Fibroblast of mammary gland (primary cell): ENCODE measurements at regions not wholly inside any gene's neighbourhood (a gene's known extent, or its start where the extent isn't known, plus 50 kb on each side); places are given as distances from the start of the nearest gene placed in this dataset.
A peak's percentile ranks its signal among the peaks of the same experiment; 100 is the strongest.

Source experiments
- DNase-seq: peaks from one replicate; pipeline ENCODE4 v3.0.0-alpha.2; 2010; ENCODE audit warnings: low read depth
- H3K4me3 ChIP-seq: 2 replicates; pipeline ENCODE4 v1.5.1; 2011; ENCODE audit warnings: low read depth, mild to moderate bottlenecking, low read length, moderate library complexity; ENCODE audit not compliant: control insufficient read depth
- CTCF ChIP-seq: conservative IDR thresholded peaks from 2 replicates; pipeline ENCODE4 v1.5.1; 2011; ENCODE audit warnings: low read depth, low read length, inconsistent platforms; ENCODE audit not compliant: control insufficient read depth, insufficient read depth

DNA sequence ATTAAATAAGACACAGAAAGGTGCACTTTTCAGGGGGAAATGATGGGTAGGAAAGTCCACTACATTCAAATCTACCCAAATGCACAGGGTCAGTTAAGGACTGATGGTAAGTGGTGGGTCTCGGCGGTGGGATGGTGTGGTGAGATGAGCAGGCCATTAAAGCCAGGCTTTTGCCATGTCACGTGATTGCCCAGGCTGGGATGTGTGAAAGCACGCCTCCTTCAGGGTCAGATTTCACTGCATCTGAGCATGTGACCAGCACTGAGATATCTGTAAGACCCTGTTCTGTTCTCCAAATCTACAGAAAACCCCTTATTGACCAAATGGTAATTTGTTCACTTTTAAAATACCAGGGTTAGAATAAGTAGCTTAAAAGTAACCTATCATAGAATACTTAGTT lies 301.5 kb downstream of the MEX3B start:
- H3K4me3 ChIP-seq = no peak overlapping the region
- DNase-seq = no peak
- no peak for TF ChIP-seq CTCF

GRCh38 chr15:81740416-81740815 lies 305.4 kb downstream of the MEX3B start:
- TF ChIP-seq CTCF = no peak
- H3K4me3 ChIP-seq = no peak overlapping the region
- DNase-seq = peak; percentile 17

- H3K4me3 ChIP-seq = no peak overlapping the region
- TF ChIP-seq CTCF = no peak
- no peak for DNase-seq
These were observed 316.5 kb downstream of the MEX3B start for GRCh38 chr15:81729340-81729739.

DNA sequence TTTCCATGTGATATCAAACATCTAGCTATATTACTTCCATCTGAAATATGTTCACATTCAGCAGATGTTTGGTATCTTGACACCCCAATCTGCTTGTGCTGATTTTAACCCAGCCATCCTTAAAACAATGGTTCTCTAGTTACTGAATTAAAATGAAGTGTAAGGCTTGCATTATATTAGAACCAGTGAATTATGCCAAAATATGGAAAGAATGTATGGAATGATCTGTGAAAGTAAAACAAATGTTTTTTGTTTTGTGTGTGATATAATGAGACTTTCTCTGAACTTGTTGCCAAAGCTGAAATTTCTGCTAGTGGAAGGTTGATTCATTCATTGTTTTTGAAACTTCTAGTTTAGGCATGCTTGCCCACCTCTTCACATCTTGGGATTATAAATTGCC lies 317.1 kb downstream of the MEX3B start:
- DNase-seq = no peak
- TF ChIP-seq CTCF = no peak

GRCh38 chr15:81725590-81725989 lies 320.2 kb downstream of the MEX3B start:
- no peak for DNase-seq
- H3K4me3 ChIP-seq = no peak overlapping the region
- TF ChIP-seq CTCF = no peak

More for the DNA sequence above, 317.1 kb downstream of the MEX3B start:
- H3K4me3 ChIP-seq = no peak overlapping the region

DNA sequence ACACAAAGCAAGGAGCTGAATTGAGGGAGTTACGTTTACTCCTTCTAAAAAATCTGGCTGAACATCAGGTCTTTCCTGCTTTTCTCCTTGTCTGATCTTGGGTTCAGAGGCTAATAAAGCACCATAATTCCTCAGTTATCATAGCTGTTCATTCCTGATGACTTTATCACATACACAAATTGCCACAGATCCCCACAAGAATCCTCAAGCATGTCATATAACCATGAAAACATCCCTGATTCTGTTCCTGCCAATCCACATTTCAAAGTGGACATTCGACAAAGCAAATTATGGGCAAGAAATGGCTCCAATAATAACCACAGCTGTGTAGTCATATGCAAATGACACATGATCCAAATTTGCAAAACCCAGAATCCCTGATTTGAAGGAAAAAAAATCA lies 321.3 kb downstream of the MEX3B start:
- no peak for DNase-seq
- no peak overlapping the region for H3K4me3 ChIP-seq
- TF ChIP-seq CTCF = no peak

DNA sequence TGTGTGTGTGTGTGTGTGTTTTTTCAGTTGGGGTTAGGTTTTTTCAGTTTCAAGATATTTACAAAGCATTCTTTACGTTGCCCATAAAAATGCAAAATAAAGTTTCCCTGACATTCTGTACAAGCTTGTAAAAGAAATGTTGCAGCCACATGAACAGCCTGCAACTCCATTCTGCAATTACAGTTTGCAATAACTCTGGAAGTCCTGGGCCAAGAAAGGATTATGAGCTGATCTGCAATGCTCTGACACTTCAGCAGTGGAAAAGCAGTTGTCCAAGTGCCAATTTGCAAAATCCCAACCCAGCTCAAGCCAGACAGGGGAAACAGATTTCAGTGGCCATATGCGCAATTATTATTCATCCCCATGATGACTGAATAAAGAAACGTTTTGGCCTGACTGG lies 322.1 kb downstream of the MEX3B start:
- TF ChIP-seq CTCF = no peak
- no peak overlapping the region for H3K4me3 ChIP-seq
- no peak for DNase-seq
